NCI-H146 treated with DMSO at 0.1 percent for 48 hours (cell line): ENCODE measurements at regions not wholly inside any gene's neighbourhood (a gene's known extent, or its start where the extent isn't known, plus 50 kb on each side); places are given as distances from the start of the nearest gene placed in this dataset.

Source experiments
- DNase-seq: peaks from one replicate; lab custom pipeline; 2025; ENCODE audit not compliant: unreplicated experiment; lab: John Stamatoyannopoulos, UW

DNA sequence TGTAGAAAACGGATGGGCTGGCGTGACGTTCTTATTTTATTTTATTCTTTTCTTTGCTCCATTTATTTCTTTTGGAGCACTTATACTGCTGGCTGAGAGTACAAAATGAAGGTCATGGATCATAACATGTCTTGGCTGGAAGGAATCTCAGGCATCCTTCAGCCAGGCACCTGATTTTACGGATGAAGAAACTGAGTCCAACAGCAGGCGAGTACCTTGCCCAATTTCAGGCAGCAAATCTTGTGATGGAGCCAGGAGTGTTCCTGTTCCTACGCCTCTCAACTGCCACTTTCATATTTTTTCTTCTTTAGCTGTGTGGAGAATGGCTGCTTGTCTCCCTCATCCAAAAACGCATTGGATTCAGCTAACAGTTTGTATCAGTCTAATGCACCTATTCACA lies 332.1 kb upstream of the IGFBP7 start:
- DNase-seq = no peak

DNA sequence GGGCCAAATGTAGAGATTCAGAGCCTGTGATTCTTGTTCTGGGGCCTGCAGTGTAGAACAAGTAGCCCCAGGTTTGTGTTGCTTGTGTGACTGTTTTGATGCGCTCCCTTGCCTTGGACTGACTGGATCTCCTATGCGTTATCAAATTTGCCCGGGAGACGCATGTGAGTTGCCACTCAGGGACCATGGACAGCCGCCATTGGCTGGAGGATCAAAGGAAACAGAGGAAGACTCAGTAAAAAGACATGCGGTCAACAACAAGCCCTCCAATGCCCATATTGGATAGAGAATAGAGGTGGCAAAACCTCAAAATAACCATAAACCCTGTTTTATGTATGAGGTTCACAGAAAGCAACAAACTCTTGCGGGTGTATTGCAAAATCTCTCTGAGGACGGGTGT lies 327.5 kb upstream of the IGFBP7 start:
- no peak for DNase-seq

DNA sequence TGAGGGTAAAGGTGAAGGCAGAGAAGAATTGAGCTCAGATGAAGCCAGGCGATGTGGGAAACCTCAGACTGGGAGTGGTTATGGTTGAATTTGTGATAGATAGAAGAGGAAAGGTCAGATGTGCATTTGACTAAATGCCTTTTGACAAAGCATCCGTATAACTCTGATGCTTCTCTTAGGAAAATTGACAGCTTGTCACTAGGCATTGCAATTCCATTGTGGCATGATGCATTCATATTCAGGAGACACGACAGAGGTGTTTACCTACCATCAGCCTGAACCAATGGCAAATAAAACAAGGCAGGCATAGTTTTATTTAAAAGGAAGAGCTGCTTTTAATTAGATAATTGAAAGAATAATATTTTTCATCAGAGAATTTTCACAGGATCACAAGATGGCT lies 325.1 kb upstream of the IGFBP7 start:
- no peak for DNase-seq

DNA sequence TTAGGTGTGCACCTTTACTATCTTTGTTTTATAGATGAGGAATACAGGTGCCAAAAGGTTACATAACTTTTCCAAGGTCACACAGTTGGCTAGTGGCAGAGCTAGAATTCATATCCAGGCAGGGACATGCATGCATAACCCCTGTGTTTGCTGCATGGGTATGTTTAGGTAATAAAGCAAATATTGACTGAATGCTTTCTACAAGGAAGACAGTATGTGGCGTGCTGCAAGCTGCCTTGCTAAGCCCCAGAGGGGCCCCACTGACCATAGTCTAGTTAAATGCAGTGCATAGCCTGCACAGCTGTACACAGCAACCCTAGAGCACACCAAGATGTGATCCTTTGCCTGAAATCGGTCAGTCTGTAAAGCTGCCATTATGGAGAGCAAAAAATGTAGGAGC lies 320.5 kb upstream of the IGFBP7 start:
- no peak for DNase-seq

DNA sequence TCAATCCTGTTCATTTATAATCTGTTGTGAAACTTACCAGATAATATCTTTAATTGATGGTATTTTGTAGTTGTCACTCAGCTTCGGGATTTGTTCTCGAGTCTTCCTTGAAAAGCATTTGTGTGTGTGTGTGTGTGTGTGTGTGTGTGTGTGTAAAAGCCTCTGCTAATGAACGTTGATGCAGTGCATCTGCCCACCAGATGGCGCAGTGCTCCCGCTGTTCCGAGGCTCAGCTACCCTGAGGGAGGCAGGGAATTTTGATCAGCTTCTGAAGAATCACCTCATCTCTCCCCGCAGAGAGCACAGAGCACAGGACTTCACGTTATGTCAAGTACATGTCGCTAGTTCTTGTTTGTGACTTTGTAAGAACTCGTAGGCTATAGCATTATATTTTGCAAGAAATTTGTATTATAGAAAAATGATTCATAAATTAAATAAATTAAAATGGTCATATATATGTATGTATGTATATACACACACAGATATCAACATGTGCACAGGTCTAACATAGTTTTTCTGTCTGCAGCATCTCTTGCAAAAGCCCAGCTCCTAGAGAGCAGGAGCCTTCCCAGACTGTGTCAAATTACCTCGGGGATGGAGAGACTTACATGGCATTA lies 316.7 kb upstream of the IGFBP7 start:
- peak; percentile 41 for DNase-seq

DNA sequence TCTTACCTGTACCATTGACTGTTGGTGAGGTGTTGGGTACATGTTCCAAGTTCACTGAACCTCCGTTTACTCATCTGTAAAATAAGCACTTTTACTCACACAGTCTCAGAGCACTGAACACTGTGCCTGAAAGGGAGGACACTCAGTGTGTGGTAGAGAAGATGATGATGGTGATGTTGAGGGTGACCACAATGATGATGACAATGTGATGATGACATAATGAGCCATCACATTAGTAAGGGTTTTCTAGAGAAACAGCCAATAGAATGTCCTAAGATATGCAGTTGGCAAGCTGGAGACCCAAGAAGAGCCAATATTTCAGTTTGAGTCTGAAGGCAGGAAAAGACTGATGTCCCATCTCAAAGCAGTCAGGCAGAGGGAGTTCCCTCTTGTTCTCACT lies 315.4 kb upstream of the IGFBP7 start:
- no peak for DNase-seq

DNA sequence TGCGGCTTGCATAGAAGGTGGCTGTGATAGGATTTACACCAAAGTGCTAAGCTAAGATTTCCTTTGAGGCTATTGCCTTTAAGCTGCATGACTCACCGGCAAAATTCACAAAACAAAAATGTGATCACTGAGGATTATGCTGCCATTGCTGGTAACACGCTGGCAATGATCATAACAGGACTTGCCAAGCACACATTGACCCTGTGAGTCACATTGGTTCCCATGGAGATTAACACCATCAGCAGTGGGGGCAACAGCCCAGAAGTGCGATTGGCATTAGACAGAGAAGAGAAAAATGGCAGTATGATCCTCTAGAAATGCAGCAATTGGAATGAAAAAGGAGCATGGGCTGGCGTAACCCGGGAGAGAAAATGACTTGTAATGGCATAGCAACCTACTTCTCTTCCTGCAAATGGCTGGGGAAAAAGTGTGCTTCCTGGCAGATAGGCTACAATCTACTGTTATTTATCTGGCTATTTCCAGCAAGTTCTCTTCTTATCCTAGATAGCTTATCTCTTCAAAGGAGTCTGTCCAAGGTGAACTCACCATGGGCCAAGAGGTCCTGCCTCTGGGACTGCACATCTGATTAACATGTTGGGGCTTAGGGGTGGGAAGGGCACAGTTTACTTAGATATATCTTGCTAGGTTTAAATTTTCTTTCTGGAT lies 314.2 kb upstream of the IGFBP7 start:
- DNase-seq = no peak

DNA sequence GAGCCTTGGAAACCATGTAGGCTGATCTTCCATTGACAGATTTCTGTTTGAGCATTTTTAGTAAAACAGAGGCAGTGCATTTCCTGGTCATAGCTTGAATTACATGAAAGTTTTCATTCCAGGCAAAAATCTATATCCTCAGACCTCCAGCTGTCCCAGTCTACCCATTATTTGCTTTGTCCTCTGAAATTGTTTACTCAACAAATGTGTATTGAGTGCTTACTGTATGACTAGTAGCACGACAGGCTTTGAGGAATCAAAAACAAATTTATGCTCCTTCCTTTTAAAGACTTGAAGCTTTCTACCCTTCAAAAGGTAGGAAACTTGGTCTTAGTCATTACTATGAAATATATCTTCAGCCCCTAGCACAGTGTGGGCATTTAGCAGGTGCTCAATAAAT lies 307.9 kb upstream of the IGFBP7 start:
- DNase-seq = no peak

DNA sequence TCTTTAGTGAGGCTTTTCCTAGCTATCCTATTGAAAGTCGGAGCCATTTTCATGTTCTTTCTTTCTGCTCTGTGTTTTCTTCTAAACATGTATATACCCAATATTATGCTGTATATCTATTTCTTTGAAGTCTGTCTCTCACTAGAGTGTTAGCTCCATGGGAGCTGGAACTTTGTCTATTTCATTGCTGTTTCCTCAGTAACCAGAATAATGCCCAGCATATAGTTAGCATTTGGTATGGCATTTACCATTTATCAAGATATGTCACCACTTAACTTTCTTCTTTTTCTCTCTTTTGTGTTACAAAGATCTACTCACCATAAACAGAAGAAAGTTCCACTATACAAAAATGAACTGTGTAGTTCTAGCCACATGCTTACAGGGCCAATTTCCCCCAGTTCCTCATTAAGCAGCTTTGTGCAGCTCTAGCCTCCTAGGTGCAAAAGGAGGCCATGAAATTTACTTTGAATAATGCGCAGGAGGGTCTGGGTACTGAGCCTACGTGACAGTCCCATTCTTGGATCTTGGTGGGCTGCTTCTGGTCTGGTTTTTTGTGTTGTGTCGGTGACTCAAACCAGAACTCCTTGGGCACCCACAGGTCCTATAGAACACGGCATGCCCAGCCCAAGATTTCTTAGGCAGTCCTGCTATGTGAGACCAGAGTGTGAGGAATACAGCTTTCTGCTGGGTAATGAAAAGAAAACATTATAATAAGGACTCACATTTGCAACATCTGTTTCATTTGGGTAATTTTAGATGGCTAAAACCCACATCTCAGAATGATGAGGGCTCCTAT lies 302.3 kb upstream of the IGFBP7 start:
- DNase-seq = no peak

DNA sequence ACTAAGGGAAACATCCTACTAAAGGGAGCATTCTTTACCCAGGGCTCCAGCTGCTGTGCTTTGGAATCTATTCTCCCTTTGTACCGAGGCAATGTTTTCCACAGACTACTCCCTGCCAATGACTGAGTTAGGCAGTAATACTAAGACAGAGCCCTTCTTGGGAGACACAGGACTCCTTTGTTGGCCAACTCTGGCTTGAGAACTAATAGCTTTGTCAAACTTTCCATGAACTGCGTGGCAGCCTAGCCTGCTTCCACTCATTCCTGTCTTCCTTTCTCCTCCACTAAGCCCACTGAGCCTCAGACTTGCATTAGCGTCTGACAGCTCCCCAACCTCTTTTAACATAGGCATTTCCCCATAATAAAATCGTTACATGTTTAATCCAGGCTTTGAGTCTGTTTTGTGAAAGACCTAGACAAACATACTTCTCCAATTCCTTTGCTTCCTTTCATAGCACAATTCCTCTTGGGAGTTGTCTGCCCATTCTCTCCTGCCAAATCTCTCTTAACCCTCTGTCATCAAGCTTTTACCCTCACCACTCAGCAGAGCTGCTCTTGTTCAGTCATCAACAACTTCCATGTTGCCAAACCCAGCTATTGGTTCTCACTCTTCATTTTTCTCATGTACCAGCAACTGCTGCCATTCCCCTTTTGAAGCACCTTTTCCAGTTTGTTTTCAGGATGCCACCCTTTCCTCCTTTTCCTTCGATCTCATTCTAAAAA lies 300.3 kb upstream of the IGFBP7 start:
- no peak for DNase-seq

DNA sequence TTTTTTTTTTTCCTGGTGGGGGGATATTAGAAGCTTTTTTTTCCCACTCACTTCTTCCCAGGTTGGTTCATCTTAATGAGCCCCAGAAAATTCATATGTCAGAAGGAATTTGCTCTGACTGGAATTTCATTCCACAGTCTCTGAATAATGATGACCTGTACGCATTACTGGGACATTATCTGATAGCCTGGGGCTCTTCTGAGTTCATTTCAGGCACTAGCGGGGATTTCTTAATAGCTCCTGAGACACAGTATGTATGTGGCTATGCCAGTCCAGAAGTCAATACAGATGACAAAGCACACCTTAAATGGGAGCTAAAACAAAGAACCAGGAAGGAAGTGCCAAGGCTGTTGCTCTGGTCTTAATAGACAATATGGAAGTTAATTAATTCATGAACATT lies 295.2 kb upstream of the IGFBP7 start:
- DNase-seq = no peak

DNA sequence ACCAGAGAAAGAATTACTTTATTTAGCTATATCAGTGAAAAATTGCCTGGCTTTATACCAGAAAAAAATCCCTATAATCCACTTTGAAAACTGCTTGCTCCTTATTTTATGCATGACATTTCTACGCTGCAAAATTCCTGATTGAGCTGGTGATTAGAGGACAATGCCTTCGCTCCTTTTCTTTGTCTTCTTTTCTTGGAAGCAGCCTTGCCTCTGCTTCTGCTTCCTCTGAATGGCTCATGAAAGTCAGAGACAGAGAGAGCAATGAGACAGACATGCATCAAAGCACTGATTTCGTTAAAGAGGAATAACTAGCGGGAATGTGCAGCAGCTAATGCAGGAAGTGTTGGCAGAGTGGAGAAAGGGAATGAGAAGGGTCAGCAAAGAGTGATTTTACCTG lies 294.3 kb upstream of the IGFBP7 start:
- no peak for DNase-seq

DNA sequence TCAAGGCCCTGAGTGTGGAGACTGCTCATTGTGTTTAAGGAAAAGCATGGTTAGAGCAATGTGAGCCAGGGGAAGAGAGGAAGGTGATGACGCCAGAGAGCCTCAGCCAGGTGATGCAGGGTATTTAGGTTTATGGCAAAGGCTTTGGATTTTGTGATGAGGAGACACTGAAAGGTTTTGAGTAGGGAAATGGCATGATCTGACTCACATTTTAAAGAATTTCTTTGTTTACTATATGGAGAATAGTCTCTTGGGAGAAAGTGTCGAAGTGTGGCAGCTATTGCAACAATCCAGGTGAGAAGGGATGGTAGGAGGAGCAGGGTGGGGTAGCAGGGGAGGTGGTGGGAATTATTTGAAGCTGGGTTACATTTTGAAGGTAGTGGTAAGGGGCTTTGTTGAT lies 293.4 kb upstream of the IGFBP7 start:
- DNase-seq = no peak

DNA sequence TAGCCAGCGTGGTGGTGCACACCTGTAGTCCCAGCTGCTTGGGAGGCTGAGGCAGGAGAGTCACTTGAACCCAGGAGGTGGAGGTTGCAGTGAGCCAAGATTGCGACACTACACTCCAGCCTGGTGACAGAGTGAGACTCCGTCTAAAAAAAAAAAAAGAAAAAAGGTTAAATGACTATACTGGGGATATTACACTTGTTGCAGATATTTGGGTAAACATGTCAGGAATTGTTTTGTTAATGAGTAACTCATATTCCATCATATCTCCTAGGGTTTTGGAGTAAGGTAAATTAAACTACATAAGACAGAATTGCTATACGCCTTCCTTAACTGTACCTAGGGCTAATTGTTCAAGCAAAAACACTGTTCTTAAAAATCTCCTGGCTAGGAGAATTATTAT lies 291.4 kb upstream of the IGFBP7 start:
- DNase-seq = no peak

DNA sequence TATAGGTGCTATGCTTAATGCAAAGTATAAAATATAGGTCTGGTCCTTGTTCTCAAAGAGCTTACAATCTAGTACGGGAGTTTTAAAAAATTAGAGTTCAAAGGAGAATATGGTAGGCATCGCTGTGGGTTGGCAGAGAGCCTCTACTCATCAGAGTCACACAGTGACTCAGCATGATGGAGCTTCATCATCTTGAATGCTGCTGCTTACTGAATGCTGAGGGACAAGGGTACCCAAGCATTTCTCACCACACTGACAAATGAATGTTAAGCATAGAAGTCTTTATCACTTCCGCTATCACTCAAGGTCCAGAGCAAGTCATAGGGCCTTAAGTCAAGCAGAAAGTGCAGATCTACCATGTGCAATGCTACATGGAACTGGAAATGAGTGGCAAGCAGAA lies 268.6 kb upstream of the IGFBP7 start:
- DNase-seq = no peak

DNA sequence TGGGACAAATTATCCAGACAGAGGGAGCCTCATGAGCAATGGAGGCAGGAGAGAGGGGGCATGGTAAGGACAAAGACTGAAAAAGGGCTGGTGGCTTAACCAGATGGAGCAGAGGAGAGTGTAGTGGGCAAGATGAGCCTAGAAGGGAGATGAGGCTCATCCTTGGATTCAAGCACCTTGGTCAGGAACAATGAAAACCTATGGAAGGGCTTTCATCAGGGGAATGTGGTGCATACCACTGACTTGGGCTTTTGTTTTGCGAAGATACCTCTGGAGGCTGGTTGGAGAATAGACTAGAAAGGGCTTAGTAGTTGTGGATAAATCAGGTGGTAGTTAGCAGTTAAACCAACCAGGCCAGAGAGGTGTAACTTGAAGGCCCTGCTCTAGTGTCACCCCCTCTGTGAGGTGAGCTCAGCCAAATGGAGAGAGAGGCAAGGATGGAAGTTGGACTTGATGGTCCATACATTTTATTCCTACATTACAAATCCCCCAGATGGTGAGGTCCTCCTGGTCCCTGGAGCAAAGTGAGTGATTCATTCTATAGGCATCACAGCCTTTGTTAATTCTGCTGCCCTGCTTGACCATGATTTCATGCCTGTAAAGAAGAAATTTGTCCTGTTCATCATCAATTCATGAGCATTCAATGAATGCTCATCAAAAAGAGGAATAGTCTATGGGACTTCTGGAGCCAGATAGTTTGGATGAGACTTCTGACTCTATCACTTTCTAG lies 264.8 kb upstream of the IGFBP7 start:
- no peak for DNase-seq

DNA sequence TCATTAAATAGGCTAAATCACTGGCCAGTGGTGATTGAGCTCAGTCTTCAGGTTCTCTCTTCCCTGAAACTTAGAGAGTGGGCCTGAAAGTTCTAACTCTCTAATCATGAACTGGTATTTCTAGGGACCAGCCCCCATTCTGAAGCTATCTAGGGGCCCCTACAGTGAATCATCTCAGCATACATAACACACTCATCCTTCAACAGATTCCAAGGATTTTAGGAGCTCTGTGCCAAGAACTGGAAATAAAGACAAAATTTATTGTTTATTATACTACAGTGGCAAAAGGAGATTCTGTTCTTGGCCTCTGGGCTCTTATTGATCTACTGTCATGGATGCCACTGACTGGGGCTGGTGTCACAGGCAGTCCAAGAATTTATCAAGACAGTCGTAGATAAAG lies 263.8 kb upstream of the IGFBP7 start:
- DNase-seq = no peak

DNA sequence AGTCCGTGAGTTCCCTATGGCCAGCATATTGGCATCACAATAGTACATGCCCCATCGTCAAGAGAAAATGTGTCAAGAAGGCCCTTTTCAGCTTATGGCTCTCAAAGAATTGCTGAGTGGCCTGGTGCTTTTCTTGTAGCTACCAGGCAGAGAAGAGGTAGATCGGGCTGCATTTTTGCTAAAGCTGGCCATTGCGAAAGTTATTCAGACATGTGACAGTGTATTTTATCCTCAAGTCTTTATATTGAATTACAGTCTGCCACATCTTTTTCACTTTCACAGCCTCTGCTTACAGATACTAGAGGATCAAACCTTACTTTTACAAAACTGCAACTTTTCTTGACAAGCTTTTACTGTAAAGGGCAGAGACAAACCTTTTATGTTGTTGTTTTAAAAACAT lies 261.5 kb upstream of the IGFBP7 start:
- DNase-seq = no peak

DNA sequence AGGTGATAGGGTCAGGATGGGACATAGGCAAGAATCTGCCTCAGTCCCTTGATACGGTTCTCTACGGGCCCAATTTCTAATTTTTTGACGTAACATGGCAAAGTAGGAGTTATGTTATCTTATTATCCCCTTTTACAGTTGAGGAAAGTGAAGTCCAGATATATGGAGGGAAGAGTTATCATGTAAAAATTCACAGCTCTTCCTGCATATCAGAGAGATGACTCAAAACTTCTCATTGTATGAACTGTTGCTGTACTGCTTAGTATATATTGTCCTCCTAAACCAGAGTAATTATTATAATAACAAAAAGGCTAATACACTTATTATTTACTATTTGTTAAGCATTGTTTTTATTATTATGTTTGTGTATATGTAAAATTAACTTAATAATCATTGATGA lies 260.5 kb upstream of the IGFBP7 start:
- DNase-seq = no peak

DNA sequence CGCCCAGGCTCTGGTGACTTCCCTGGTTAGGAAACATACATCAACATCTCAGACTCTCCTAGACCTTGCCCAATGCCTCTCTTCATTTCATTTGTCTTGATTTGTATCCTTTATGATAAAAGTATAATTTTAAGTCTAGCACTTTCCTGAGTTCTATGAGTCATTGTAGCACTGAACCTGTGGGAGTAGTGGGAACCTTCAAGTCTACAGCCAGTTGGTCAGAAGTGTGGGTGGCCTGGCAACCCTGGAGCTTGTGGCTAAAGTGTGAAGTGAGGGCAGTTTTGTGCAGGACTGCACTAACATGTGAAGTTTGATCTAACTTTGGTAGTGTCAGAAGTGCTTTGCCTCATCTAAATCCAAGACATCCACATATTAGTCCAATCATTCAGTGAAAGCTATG lies 259.3 kb upstream of the IGFBP7 start:
- DNase-seq = no peak

DNA sequence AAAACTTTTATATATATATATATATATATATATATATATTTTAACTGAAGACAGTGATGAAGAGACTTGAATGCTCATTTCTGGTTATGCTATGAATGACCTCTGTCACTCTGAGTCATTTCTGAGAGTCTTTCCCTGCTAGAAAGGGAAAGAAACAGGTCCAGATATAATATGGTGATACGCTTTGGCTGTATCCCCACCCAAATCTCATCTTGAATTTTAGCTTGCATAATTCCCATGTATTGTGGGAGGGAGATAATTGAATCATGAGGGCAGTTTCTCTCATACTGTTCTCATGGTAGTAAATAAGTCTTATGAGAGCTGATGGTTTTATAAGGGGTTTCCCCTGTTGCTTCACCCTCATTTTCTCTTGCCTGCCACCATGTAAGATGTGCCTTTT lies 254.1 kb upstream of the IGFBP7 start:
- no peak for DNase-seq
